ENCODE measurements at regions not wholly inside any gene's neighbourhood (a gene's known extent, or its start where the extent isn't known, plus 50 kb on each side); places are given as distances from the start of the nearest gene placed in this dataset.

DNA sequence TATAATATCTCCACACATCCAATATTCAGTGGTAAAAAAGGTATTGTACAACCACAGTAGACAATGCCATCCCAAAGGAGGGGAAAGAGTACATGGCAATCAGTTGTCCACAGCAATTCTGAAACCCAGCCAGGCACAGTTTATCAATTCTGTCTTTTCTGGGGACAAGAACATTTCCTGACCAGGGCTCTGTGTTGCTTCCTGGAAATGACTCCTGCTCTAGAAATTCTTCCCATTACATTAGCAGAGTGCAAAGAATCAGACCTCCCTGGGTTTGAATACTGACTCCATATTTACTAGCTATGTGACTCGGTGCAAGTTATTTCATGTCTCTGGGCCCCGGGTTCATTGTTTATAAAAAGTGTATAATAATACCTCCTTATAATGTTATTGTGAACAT, 220.4 kb upstream of the CFAP20DC start:
- in situ Hi-C loops (cut with HindIII; ENCODE audit: low sequenced_read_pairs): no loop called here
- TF ChIP-seq, protein P1, sequence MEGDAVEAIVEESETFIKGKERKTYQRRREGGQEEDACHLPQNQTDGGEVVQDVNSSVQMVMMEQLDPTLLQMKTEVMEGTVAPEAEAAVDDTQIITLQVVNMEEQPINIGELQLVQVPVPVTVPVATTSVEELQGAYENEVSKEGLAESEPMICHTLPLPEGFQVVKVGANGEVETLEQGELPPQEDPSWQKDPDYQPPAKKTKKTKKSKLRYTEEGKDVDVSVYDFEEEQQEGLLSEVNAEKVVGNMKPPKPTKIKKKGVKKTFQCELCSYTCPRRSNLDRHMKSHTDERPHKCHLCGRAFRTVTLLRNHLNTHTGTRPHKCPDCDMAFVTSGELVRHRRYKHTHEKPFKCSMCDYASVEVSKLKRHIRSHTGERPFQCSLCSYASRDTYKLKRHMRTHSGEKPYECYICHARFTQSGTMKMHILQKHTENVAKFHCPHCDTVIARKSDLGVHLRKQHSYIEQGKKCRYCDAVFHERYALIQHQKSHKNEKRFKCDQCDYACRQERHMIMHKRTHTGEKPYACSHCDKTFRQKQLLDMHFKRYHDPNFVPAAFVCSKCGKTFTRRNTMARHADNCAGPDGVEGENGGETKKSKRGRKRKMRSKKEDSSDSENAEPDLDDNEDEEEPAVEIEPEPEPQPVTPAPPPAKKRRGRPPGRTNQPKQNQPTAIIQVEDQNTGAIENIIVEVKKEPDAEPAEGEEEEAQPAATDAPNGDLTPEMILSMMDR (IDR thresholded peaks at IDR 0.05; ENCODE audit: low read depth, low read length): no peak
- no peak for DNase-seq (ENCODE audit: low read depth, low spot score)
- no peak overlapping the region for H3K4me3 ChIP-seq (ENCODE audit: low read depth, low read length)

DNA sequence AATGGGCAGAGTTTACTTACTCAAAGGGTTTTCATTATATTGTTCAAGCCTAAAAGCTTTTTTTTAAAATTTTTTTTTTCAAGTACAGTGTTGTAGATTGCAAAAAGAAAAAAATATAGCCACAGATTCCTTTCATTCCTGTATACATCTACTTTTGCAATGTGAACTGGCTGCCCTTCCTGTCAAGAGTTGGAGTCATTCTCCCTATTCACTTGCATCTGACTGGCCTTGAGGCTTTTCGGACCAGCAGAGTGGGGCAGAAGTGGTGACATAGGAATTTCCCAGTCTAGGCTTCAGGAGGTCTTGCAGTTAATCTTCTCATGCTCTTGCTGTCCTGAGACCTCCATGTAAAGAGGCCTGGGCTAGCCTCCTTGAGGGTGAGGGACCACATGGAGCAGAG, 218.3 kb upstream of the CFAP20DC start:
- in situ Hi-C loops (cut with HindIII; ENCODE audit: low sequenced_read_pairs): no loop called here
- no peak for DNase-seq (ENCODE audit: low read depth, low spot score)
- H3K4me3 ChIP-seq (ENCODE audit: low read depth, low read length): no peak overlapping the region
- TF ChIP-seq, protein P1 (IDR thresholded peaks at IDR 0.05; ENCODE audit: low read depth, low read length): no peak

DNA sequence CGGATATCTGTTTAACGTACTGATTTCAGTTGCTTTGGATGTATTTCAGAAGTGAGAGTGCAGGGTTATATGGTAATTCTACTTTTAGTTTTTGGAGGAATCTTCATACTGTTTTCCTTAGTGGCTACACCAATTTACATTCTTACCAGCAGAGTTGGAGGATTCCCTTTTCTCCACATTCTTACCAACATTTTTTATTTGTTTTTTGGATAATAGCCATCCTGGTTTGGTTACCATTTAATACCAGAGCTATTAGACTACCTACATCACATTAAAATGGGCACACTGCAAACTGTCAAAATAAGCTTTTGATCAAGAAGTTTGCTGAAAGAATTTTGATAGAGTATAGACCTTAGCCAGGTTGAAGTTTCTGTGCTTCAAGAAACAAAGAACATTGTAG, 217.2 kb upstream of the CFAP20DC start:
- TF ChIP-seq, protein P1 (IDR thresholded peaks at IDR 0.05; ENCODE audit: low read depth, low read length): no peak
- in situ Hi-C loops (cut with HindIII; ENCODE audit: low sequenced_read_pairs): no loop called here
- no peak for DNase-seq (ENCODE audit: low read depth, low spot score)
- no peak overlapping the region for H3K4me3 ChIP-seq (ENCODE audit: low read depth, low read length)

DNA sequence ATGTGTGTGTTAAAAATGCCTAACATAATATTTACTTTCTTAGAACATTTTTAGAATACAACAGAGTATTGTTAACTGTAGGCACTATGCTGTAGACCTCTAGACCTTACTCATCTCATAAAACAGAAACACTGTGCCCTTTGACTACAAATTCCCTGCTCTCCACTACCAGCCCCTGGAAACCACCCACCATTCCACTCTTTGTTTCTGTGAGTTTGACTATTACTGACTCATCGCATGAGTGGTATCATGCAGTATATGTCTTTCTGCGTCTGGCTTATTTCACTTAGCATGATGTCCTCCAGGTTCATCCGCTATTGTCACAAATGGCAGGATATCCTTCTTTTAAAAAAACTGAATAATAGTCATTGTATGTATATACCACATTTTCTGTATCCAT, 216.7 kb upstream of the CFAP20DC start:
- DNase-seq (ENCODE audit: low read depth, low spot score): peak; percentile 30
- TF ChIP-seq, protein P1 (IDR thresholded peaks at IDR 0.05; ENCODE audit: low read depth, low read length): no peak
- in situ Hi-C loops (cut with HindIII; ENCODE audit: low sequenced_read_pairs): no loop called here
- no peak overlapping the region for H3K4me3 ChIP-seq (ENCODE audit: low read depth, low read length)

DNA sequence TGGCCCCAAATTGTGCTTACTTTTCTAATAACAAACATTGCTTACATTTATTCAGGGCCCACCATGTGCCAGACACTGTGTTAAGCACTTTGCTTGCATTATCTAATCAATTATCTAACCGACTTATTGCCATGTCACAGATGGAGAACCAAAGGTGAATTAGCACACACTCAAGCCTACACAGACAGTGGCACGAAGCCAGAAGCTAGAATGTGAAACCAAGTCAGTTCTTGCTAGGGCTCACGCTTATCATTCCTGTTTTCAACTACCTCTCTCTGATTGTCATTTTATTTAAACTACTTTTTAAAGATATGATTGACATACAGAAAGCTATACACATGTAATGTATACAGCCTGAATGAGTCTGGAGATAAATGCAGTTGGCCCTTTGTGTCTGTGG, 215.7 kb upstream of the CFAP20DC start:
- TF ChIP-seq, protein P1 (IDR thresholded peaks at IDR 0.05; ENCODE audit: low read depth, low read length): no peak
- in situ Hi-C loops (cut with HindIII; ENCODE audit: low sequenced_read_pairs): no loop called here
- DNase-seq (ENCODE audit: low read depth, low spot score): no peak
- H3K4me3 ChIP-seq (ENCODE audit: low read depth, low read length): no peak overlapping the region

DNA sequence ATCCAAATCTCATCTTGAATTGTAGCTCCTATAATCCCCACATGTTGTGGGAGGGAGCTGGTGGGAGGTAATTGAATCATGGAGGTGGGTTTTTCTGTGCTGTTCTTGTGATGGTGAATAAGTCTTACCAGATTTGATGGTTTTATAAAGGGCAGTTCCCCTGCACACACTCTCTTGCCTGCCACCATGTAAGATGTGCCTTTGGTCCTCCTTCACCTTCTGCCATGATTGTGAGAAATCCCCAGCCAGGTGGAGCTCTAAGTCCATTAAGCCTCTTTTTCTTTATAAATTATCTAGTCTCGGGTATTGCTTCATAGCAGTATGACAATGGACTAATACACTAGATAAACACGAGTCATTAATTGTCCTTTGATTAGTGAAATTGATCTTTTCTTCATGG, 214.5 kb upstream of the CFAP20DC start:
- no peak for DNase-seq (ENCODE audit: low read depth, low spot score)
- TF ChIP-seq, protein P1 (IDR thresholded peaks at IDR 0.05; ENCODE audit: low read depth, low read length): no peak
- in situ Hi-C loops (cut with HindIII; ENCODE audit: low sequenced_read_pairs): no loop called here
- no peak overlapping the region for H3K4me3 ChIP-seq (ENCODE audit: low read depth, low read length)

DNA sequence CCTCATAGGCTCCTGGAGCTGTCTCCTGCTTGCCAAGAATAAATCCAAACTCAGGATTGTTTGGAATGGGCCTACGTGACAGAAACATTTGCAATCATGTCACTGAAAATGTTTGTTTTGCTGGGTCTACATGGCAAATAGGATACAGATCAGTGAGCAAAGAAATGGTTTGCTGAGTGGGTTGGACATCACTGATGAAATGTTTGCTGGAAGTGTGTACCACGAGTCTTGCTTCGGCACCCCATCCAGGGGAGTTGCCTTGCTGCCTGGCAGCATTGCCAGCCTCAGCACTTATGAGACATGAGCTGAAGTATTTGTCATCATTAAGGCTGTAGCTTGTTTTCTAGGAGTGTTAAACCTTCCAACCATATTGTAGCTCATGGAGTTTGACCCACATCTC, 213.3 kb upstream of the CFAP20DC start:
- in situ Hi-C loops (cut with HindIII; ENCODE audit: low sequenced_read_pairs): no loop called here
- TF ChIP-seq, protein P1 (IDR thresholded peaks at IDR 0.05; ENCODE audit: low read depth, low read length): no peak
- H3K4me3 ChIP-seq (ENCODE audit: low read depth, low read length): no peak overlapping the region

More for the DNA sequence above, 213.3 kb upstream of the CFAP20DC start:
- no peak for DNase-seq (ENCODE audit: low read depth, low spot score)
